Natural killer cell treated with Interleukin-12 subunit alpha and Interleukin-12 subunit beta and Interleukin-15 and Interleukin-18, amount 100 ng/mL, for 72 hours (primary cell): ENCODE measurements at regions not wholly inside any gene's neighbourhood (a gene's known extent, or its start where the extent isn't known, plus 50 kb on each side); places are given as distances from the start of the nearest gene placed in this dataset.

Source experiments
- ATAC-seq, 2 donors: fragments of 150-1000 bp; cut with Tn5 transposase in 1 of 2; sonication (Bioruptor Pico), chemical (Tn5 transposase) in 1 of 2; 2 replicates each; pipeline ENCODE4 v1.10.0; 2021
- DNase-seq: peaks from one replicate; pipeline ENCODE4 v3.0.0; 2022; ENCODE audit warnings: low spot score
- H3K27ac Mint-ChIP-seq, 2 donors: 1 replicate in 1 of 2; 2 replicates in 1 of 2; pipeline ENCODE4 v1.8.0; 2022; ENCODE audit warnings: mixed read lengths in 2 of 2, mild to moderate bottlenecking in 1 of 2, moderate library complexity in 1 of 2
- H3K27me3 Mint-ChIP-seq, 2 donors: 1 replicate in 1 of 2; 2 replicates in 1 of 2; pipeline ENCODE4 v1.8.0; 2022; ENCODE audit warnings: mixed read lengths in 2 of 2
- H3K36me3 Mint-ChIP-seq: one replicate; pipeline ENCODE4 v1.8.0; 2022; ENCODE audit warnings: mixed read lengths
- H3K4me1 Mint-ChIP-seq, 2 donors: 1 replicate in 1 of 2; 2 replicates in 1 of 2; pipeline ENCODE4 v1.8.0; 2022; ENCODE audit warnings: low read depth in 2 of 2, mixed read lengths in 2 of 2, mild to moderate bottlenecking in 1 of 2
- H3K4me3 Mint-ChIP-seq: one replicate; pipeline ENCODE4 v1.8.0; 2022; ENCODE audit warnings: mixed read lengths
- H3K9me3 Mint-ChIP-seq: 2 replicates; pipeline ENCODE4 v1.8.0; 2022; ENCODE audit warnings: mixed read lengths

DNA sequence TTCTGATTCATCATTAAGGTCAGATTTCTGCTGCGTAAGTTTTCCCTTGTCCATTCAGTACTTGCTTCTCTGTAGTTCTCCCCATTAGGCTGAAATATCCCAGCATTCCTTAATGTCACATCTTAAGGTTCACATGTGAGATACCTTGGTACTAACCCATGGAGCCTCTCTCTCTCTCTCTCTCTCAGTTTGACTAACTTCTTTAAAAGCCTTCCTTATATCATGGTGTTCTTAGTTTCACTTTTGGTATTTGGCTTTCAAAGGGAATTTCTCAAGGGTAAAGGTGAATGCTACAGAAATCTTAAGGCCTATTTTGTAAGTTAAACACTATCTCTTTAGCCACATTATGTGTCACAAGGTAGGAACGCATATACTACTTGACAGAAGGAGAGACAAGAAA is 427.3 kb upstream of the ZNF717 start:
- Mint-ChIP-seq H3K27ac (no peak overlapping the region), H3K36me3 (peaks cover 26% of the 10 kb centered on the region), H3K27me3 (no peaks in the 10 kb centered on the region), H3K4me3 (no peak overlapping the region), H3K9me3 (peaks cover 18% of the 10 kb centered on the region), H3K4me1 (no peaks in the 10 kb centered on the region)
- DNase-seq (no peak), ATAC-seq (no peak)

DNA sequence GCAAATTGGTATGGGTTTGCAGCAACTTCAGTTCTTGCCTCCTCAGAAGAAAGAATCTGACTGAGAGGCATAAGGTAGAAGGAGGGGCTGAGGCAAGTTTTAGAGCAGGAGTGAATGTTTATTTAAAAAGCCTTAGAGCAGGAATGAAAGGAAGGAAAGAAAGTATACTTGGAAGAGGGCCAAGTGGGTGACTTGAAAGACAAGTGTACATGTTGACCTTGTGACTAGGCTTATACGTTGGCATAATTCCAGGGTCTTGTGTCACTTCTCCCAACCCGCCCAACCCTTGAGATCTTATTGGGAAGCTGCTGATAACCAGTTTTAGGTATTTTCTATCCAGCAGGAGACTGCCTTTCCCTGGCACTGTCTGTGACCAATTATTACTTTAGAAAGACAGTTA is 436.9 kb upstream of the ZNF717 start:
- Mint-ChIP-seq H3K27ac (no peak overlapping the region), H3K4me3 (no peak overlapping the region), H3K4me1 (no peaks in the 10 kb centered on the region), H3K36me3 (peaks cover 2% of the 10 kb centered on the region), H3K9me3 (peaks cover 10% of the 10 kb centered on the region), H3K27me3 (no peaks in the 10 kb centered on the region)
- DNase-seq: no peak
- ATAC-seq: no peak

DNA sequence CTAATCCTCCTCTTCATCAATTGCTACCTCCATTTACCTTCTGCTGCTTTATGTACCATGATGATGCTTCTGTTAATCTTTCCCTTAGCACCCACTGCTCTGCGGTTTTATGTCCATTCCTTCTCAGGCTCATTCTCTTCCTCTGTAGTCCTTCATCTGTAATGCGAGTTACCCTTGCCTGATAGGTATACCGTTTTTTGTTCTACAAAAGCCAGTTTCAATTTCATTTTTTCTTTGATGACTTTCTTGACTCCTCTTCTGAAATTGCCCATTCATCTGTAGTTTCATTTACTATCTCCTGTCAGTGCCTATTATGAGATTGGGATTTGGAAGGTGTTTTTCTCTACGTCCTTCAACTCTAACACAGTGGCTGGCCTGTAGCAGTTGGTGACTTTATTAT is 445.9 kb upstream of the ZNF717 start:
- peaks cover 22% of the 10 kb centered on the region for H3K9me3 Mint-ChIP-seq
- no peaks in the 10 kb centered on the region for H3K4me1 Mint-ChIP-seq
- no peak overlapping the region for H3K27ac Mint-ChIP-seq
- H3K27me3 Mint-ChIP-seq: no peaks in the 10 kb centered on the region
- ATAC-seq: no peak
- DNase-seq: no peak
- H3K36me3 Mint-ChIP-seq: no peaks in the 10 kb centered on the region
- no peak overlapping the region for H3K4me3 Mint-ChIP-seq

DNA sequence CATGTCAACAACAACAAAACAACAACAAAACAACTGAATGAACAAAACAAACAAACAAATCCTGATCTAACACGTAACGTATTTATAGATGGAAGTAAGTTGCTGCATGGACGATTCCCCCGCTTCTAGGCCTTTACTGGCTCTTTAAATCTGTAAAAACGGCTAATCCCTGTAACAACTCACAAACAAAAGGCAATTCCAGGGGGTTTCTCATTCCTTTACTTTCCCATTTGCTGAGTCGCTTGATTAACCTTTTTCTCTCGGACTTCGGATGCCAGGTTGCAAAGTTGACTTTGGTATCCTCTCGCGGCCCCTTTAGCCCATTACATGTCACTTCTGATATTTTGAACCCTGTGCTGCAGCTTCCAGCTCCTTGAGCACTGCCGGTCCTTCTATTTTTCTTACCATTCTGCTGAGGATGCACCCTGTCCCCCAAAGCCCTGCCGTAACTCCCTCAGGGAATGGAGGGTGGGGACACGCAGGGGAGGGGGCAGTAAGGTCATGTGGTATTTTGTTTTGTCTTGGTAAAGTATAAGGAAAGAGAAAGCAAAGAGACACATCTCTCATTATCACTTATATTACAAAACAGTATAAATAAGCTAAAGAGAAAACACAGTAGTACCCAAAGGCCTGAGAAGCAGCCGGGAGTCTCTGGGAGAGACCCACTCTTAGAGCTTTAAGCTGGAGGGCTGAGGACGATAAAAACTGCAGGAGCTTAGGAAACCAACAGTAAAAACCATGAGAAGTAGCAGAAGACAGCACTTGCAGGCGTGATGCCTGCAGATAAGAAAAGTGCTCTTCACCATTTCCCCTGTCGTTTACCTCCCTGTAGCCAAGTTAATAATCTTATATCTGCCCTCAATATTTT is 457.8 kb upstream of the ZNF717 start:
- ATAC-seq (no peak), DNase-seq (no peak)
- H3K27me3 Mint-ChIP-seq: no peaks in the 10 kb centered on the region
- no peak overlapping the region for H3K4me3 Mint-ChIP-seq
- H3K27ac Mint-ChIP-seq: no peak overlapping the region
- H3K9me3 Mint-ChIP-seq: peaks cover 14% of the 10 kb centered on the region
- H3K36me3 Mint-ChIP-seq: peaks cover 4% of the 10 kb centered on the region
- no peaks in the 10 kb centered on the region for H3K4me1 Mint-ChIP-seq

DNA sequence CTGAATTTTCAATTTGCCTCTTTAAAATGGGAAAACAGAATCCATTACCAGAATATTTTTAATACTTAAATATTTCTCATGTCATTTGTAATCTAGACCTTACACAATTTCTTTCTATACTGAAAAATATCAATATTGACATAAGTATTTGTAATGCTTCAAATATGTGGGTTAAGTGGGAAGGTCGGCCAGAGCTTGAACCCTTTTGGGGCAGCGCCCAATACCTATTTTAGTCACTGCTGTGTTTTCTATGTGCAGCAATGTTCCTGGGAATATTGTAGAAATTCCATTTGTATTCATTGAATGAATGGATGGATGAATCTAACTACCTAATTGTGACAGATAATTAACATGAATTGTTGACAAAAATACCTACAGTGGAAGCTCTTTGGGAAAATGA is 459.7 kb upstream of the ZNF717 start:
- Mint-ChIP-seq H3K36me3 (no peaks in the 10 kb centered on the region), H3K4me1 (no peaks in the 10 kb centered on the region), H3K27me3 (no peaks in the 10 kb centered on the region), H3K9me3 (peaks cover 10% of the 10 kb centered on the region), H3K27ac (no peak overlapping the region), H3K4me3 (no peak overlapping the region)
- ATAC-seq (no peak), DNase-seq (no peak)

DNA sequence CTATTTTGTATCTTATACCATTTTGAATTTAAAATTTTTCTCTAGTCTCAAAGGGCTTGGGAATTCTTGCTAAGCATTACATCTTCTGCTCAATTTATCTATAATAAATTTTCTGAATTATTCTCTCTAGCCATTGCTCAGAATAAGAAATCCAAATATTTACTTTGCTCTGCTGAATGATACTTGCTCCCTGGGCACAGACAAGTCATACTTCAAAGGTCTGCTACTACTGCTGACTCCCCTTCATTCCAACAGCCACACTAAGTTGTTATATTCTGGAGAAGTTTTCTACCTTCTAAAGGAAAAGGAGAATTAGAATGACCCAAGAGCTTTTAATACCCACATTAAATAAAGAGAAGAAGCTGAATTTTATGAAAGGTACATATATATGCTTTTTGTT is 460.3 kb upstream of the ZNF717 start:
- H3K36me3 Mint-ChIP-seq: no peaks in the 10 kb centered on the region
- H3K27me3 Mint-ChIP-seq: no peaks in the 10 kb centered on the region
- H3K4me3 Mint-ChIP-seq: no peak overlapping the region
- no peaks in the 10 kb centered on the region for H3K4me1 Mint-ChIP-seq
- DNase-seq (no peak), ATAC-seq (no peak)
- H3K27ac Mint-ChIP-seq: no peak overlapping the region
- H3K9me3 Mint-ChIP-seq: peaks cover 7% of the 10 kb centered on the region

DNA sequence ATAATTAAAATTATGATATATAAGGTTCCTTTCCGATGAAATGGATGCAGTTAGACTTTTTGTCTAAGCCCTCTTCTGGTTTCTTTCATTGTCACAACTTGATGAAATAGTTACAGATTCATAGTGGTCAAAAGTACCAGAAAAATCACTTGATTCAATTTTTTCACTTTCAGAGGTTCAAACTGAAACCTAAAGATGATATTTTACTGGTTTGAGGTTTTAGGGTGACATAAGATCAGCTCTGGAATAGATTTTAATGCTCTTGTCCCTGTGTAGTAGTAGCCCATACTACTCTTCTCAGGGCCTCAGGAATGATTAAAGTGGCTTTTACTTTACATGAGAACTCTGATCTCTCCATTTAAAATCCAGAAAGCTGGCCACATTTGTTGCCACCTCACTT is 479.1 kb upstream of the ZNF717 start:
- Mint-ChIP-seq H3K9me3 (peaks cover 8% of the 10 kb centered on the region), H3K4me1 (no peaks in the 10 kb centered on the region), H3K27ac (no peak overlapping the region), H3K4me3 (no peak overlapping the region), H3K27me3 (no peaks in the 10 kb centered on the region), H3K36me3 (no peaks in the 10 kb centered on the region)
- no peak for DNase-seq
- ATAC-seq: no peak

DNA sequence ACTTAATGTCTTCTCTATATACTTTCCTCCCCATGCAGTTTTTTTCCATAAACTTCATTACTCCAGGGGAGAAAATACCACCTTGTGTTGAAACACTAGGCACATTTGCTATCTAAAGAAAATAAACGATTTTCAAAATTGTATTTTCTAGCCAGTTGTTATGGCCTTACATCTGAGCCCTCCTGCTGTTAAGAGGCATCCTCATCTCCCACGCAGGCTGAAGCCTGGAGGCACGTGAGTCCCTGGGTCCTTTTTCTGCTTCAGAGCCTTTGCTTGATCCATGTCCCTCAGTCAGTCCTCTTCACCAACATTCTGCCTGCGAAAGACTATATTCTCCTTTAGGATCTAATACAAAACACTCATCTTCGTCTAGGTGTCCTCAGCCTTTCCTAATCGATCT is 479.6 kb upstream of the ZNF717 start:
- Mint-ChIP-seq H3K9me3 (peaks cover 8% of the 10 kb centered on the region), H3K36me3 (no peaks in the 10 kb centered on the region), H3K4me1 (no peaks in the 10 kb centered on the region), H3K4me3 (no peak overlapping the region), H3K27ac (no peak overlapping the region), H3K27me3 (no peaks in the 10 kb centered on the region)
- DNase-seq (no peak), ATAC-seq (no peak)

DNA sequence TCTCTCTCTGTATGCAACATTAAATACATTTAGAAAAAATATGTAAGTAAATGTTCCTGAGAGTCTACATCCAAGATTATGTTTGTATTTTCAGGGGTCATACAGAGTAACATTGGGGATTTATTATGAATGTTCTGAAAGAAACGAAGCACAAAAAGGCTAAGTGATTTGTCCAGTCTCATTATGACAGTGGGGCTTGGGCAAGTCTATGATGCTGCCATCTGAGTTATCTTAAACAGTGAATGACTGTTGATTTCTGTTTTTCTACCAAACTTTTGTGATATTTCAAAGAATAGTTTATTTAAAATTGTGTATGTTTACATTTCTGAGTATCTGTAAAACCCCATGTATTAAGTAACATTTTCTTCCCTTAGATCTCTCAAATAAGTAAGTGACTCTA is 481.2 kb upstream of the ZNF717 start:
- no peak overlapping the region for H3K4me3 Mint-ChIP-seq
- H3K4me1 Mint-ChIP-seq: no peaks in the 10 kb centered on the region

DNA sequence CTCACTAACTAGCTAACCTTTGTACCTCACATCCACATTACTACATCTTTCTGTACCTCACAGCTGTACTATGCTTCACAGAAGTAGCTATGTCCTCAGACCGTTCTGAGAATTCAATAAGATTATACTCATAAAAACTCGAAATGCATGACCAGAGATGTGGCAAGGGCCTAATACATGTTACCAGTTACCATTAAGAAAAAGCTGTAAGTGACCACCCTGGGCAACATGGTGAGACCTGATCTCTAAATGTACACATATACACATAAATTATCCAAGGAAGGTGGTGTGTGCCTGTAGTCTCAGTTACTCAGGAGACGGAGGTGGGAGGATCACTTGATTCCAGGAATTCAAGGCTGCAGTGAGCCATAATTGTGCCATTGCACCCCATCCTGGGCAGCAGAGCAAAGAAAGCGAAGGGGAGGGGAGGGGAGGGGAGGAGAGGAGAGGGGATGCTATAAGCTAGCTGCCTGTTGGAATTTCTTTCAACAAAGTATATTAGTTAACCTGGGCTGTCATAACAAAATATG is 482.6 kb upstream of the ZNF717 start:
- Mint-ChIP-seq H3K9me3 (peaks cover 7% of the 10 kb centered on the region), H3K36me3 (no peaks in the 10 kb centered on the region)
- ATAC-seq: no peak

More for the DNA sequence above, 481.2 kb upstream of the ZNF717 start:
- no peak overlapping the region for H3K27ac Mint-ChIP-seq
- no peaks in the 10 kb centered on the region for H3K36me3 Mint-ChIP-seq
- ATAC-seq (no peak), DNase-seq (no peak)
- peaks cover 8% of the 10 kb centered on the region for H3K9me3 Mint-ChIP-seq
- H3K27me3 Mint-ChIP-seq: no peaks in the 10 kb centered on the region

DNA sequence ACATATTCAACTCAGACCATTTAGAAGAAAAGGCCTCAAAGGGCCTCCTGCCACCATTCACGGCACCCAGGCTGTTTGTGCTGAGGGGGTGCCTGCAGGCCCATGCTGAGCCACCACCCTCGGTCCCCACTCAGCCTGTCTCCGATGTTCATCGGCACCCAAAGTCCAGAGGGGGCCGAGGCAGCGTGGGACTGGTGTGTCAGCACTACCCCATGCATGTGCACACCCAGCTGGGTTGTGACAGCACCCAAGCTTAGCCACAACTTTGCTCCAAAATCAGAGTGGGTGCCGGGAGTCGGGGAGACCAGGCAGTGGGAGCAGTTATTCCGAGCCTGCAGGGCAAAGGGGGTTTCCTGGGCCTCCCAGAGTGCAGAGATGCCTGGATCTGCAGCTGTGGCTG is 508.5 kb upstream of the ZNF717 start:
- Mint-ChIP-seq H3K27ac (no peak overlapping the region), H3K4me1 (no peaks in the 10 kb centered on the region), H3K27me3 (no peaks in the 10 kb centered on the region), H3K9me3 (peaks cover 24% of the 10 kb centered on the region), H3K36me3 (peaks cover 12% of the 10 kb centered on the region), H3K4me3 (no peak overlapping the region)
- ATAC-seq: no peak
- no peak for DNase-seq

More for the DNA sequence above, 482.6 kb upstream of the ZNF717 start:
- Mint-ChIP-seq H3K27ac (no peak overlapping the region), H3K4me1 (no peaks in the 10 kb centered on the region), H3K4me3 (no peak overlapping the region), H3K27me3 (no peaks in the 10 kb centered on the region)
- DNase-seq: no peak

DNA sequence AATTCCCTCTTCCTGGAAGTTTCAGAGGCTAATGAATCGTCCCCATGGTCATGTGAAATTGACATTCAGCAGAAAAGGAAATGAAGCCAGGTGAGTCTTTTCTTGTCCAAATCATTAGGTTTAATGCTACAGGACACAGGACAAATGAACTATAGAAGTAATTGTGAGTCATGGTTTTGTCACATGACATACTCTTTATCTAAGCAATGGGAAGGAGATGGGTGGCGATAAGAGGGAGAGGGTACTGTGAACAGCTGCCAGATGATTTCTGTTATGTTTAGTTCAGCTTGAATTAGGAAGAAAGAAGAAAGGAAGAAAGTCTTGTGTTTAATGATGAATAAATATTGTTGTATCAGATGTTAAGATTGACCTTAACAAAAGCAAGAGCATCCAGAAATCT is 515.4 kb upstream of the ZNF717 start:
- Mint-ChIP-seq H3K4me3 (no peak overlapping the region), H3K36me3 (peaks cover 10% of the 10 kb centered on the region), H3K27me3 (no peaks in the 10 kb centered on the region), H3K27ac (no peak overlapping the region), H3K9me3 (peaks cover 22% of the 10 kb centered on the region), H3K4me1 (no peaks in the 10 kb centered on the region)
- no peak for DNase-seq
- no peak for ATAC-seq

DNA sequence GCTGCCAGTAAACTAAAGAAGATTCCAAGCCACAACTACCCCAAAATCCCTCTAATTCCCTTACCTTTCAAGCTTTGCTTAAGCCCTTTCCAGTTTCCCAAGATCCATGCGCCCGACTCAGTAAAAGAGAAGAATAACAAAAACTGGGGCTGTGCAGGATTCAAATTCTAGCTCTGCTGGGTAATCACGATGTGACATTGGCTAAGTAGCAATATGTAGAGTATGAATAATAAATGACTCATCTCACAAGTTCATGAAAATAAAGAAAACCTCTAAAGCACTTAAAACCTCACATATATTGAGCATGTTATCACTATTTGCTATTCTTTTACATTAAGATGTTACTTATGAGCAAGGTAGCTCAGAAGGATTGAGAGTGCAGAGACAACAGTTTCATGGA is 522.2 kb upstream of the ZNF717 start:
- no peaks in the 10 kb centered on the region for H3K4me1 Mint-ChIP-seq
- no peak for DNase-seq
- H3K9me3 Mint-ChIP-seq: peaks cover 14% of the 10 kb centered on the region
- H3K4me3 Mint-ChIP-seq: no peak overlapping the region
- H3K27me3 Mint-ChIP-seq: no peaks in the 10 kb centered on the region
- peaks cover 5% of the 10 kb centered on the region for H3K36me3 Mint-ChIP-seq
- H3K27ac Mint-ChIP-seq: no peak overlapping the region
- no peak for ATAC-seq

DNA sequence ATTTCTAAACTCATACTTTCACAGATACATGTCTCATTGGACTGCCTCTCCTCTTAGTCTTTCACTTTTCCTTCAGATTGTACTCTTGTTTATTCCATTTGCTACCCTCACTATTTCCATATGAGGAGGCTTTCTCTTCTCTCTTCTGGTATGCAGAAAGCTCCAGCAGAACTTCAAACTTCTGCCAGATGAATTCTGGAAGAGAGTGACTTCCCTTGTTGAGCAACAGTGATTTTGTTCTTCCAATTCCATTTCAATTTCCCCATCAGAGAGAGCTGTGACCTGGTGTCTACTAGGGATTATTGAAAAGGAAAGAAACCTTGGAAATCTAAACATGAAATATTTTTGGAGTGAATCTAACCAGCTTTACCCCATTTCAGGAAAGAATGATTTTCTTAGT is 523.2 kb upstream of the ZNF717 start:
- ATAC-seq: no peak
- Mint-ChIP-seq H3K4me1 (no peaks in the 10 kb centered on the region), H3K27ac (no peak overlapping the region), H3K9me3 (peaks cover 14% of the 10 kb centered on the region), H3K36me3 (peaks cover 5% of the 10 kb centered on the region), H3K27me3 (no peaks in the 10 kb centered on the region), H3K4me3 (no peak overlapping the region)
- DNase-seq: no peak

DNA sequence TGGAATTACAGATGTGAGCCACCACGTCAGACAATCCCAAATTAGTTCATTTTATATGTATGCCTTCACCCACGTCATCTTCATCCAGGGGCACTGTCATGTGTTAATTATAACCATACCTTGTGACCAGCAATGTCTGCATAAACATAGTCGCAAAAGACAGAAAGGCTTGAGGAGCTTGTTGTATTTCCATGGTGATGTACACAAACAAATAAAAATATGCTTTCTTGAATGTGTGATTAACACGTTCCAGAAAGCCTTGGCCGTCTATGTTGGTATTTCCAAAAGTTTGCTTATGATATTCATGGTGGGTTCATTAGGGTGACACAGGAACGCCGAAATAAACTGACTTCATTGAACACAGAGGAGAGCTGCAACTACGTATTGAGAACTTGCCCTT is 524.7 kb upstream of the ZNF717 start:
- no peaks in the 10 kb centered on the region for H3K27me3 Mint-ChIP-seq
- ATAC-seq (no peak), DNase-seq (no peak)
- H3K27ac Mint-ChIP-seq: no peak overlapping the region
- no peaks in the 10 kb centered on the region for H3K4me1 Mint-ChIP-seq
- H3K36me3 Mint-ChIP-seq: peaks cover 5% of the 10 kb centered on the region
- peaks cover 8% of the 10 kb centered on the region for H3K9me3 Mint-ChIP-seq
- no peak overlapping the region for H3K4me3 Mint-ChIP-seq
